ENCODE measurements at regions not wholly inside any gene's neighbourhood (a gene's known extent, or its start where the extent isn't known, plus 50 kb on each side); places are given as distances from the start of the nearest gene placed in this dataset.

- no peak for TF ChIP-seq CTCF (IDR thresholded peaks at IDR 0.05)
- no peak for TF ChIP-seq POLR2AphosphoS5 (IDR thresholded peaks at IDR 0.05; ENCODE audit: low read depth, low read length)
- no peak for TF ChIP-seq REST (IDR thresholded peaks at IDR 0.05; ENCODE audit: insufficient read depth in 1 of 2, low read depth in 2 of 2, low read length in 1 of 2)
These were observed 87.6 kb downstream of the SUCNR1 start for GRCh38 chr3:151960961-151961580.
